ENCODE measurements at regions not wholly inside any gene's neighbourhood (a gene's known extent, or its start where the extent isn't known, plus 50 kb on each side); places are given as distances from the start of the nearest gene placed in this dataset.

DNA sequence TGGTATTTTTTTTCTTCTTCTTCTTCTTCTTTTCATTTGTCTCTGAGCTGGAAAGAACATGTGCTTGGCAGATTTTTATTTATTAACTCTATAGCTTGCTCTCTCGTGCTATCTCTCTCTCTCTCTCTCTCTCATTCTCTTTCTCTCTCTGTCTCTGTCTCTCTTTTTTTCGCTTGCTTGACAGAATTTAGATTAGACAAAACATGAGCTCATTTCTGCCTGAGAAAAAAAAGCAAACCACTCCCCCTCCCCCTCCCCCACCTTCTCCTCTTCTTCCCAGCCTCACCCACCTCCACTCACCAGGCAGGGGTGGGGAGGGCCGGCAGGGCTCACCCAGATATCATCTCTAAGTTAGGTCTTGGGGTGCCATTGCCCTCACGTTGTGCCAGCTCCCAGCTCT, 81.5 kb downstream of the PJA1 start:
- TF ChIP-seq MAZ (IDR thresholded peaks at IDR 0.05; ENCODE audit: borderline replicate concordance, low read depth, low read length) = no peak
- TF ChIP-seq, protein P1, sequence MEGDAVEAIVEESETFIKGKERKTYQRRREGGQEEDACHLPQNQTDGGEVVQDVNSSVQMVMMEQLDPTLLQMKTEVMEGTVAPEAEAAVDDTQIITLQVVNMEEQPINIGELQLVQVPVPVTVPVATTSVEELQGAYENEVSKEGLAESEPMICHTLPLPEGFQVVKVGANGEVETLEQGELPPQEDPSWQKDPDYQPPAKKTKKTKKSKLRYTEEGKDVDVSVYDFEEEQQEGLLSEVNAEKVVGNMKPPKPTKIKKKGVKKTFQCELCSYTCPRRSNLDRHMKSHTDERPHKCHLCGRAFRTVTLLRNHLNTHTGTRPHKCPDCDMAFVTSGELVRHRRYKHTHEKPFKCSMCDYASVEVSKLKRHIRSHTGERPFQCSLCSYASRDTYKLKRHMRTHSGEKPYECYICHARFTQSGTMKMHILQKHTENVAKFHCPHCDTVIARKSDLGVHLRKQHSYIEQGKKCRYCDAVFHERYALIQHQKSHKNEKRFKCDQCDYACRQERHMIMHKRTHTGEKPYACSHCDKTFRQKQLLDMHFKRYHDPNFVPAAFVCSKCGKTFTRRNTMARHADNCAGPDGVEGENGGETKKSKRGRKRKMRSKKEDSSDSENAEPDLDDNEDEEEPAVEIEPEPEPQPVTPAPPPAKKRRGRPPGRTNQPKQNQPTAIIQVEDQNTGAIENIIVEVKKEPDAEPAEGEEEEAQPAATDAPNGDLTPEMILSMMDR (conservative IDR thresholded peaks at IDR 0.05; ENCODE audit: low read depth, low read length) = no peak

Measured in IMR-90 (cell line).